ENCODE measurements at regions not wholly inside any gene's neighbourhood (a gene's known extent, or its start where the extent isn't known, plus 50 kb on each side); places are given as distances from the start of the nearest gene placed in this dataset.

GRCh38 chr18:40974448-40974847 is 980.6 kb upstream of the PIK3C3 start:
- in situ Hi-C loops (cut with HindIII; ENCODE audit: low sequenced_read_pairs) = no loop called here
- DNase-seq (ENCODE audit: low spot score) = no peak

GRCh38 chr18:40962784-40963183 is 992.2 kb upstream of the PIK3C3 start:
- DNase-seq (ENCODE audit: low spot score) = no peak
- in situ Hi-C loops (cut with HindIII; ENCODE audit: low sequenced_read_pairs) = no loop called here

GRCh38 chr18:40957533-40958070 is 997.4 kb upstream of the PIK3C3 start:
- no peak for DNase-seq (ENCODE audit: low spot score)
- in situ Hi-C loops (cut with HindIII; ENCODE audit: low sequenced_read_pairs) = no loop called here

- in situ Hi-C loops (cut with HindIII; ENCODE audit: low sequenced_read_pairs) = no loop called here
- DNase-seq (ENCODE audit: low spot score) = no peak
These were observed 998.8 kb upstream of the PIK3C3 start for GRCh38 chr18:40956213-40956612.

- DNase-seq (ENCODE audit: low spot score) = no peak
- in situ Hi-C loops (cut with HindIII; ENCODE audit: low sequenced_read_pairs) = no loop called here
These were observed 999.7 kb upstream of the PIK3C3 start for GRCh38 chr18:40955351-40955750.

GRCh38 chr18:40949114-40949950 is 1005.7 kb upstream of the PIK3C3 start:
- in situ Hi-C loops (cut with HindIII; ENCODE audit: low sequenced_read_pairs) = no loop called here
- DNase-seq (ENCODE audit: low spot score) = peak; percentile 24

- DNase-seq (ENCODE audit: low spot score) = no peak
These were observed 1010.5 kb upstream of the PIK3C3 start for GRCh38 chr18:40944576-40944975.

GRCh38 chr18:40939656-40940515 is 1015.1 kb upstream of the PIK3C3 start:
- DNase-seq (ENCODE audit: low spot score) = no peak
- in situ Hi-C loops (cut with HindIII; ENCODE audit: low sequenced_read_pairs) = no loop called here

More at GRCh38 chr18:40944576-40944975, 1010.5 kb upstream of the PIK3C3 start:
- in situ Hi-C loops (cut with HindIII; ENCODE audit: low sequenced_read_pairs) = no loop called here

GRCh38 chr18:40938615-40939014 is 1016.4 kb upstream of the PIK3C3 start:
- no peak for DNase-seq (ENCODE audit: low spot score)
- in situ Hi-C loops (cut with HindIII; ENCODE audit: low sequenced_read_pairs) = no loop called here

- in situ Hi-C loops (cut with HindIII; ENCODE audit: low sequenced_read_pairs) = no loop called here
- no peak for DNase-seq (ENCODE audit: low spot score)
These were observed 1017.6 kb upstream of the PIK3C3 start for GRCh38 chr18:40937386-40937785.

GRCh38 chr18:40935423-40935822 is 1019.6 kb upstream of the PIK3C3 start:
- in situ Hi-C loops (cut with HindIII; ENCODE audit: low sequenced_read_pairs) = no loop called here
- no peak for DNase-seq (ENCODE audit: low spot score)

GRCh38 chr18:40932862-40933261 is 1022.2 kb upstream of the PIK3C3 start:
- in situ Hi-C loops (cut with HindIII; ENCODE audit: low sequenced_read_pairs) = no loop called here
- DNase-seq (ENCODE audit: low spot score) = no peak

GRCh38 chr18:40930211-40930882 is 1024.7 kb upstream of the PIK3C3 start:
- in situ Hi-C loops (cut with HindIII; ENCODE audit: low sequenced_read_pairs) = no loop called here
- no peak for DNase-seq (ENCODE audit: low spot score)

- in situ Hi-C loops (cut with HindIII; ENCODE audit: low sequenced_read_pairs) = no loop called here
- DNase-seq (ENCODE audit: low spot score) = no peak
These were observed 1025.6 kb upstream of the PIK3C3 start for GRCh38 chr18:40929399-40929798.

GRCh38 chr18:40926679-40927078 is 1028.4 kb upstream of the PIK3C3 start:
- DNase-seq (ENCODE audit: low spot score) = peak; percentile 13
- in situ Hi-C loops (cut with HindIII; ENCODE audit: low sequenced_read_pairs) = no loop called here

GRCh38 chr18:40925071-40925541 is 1029.9 kb upstream of the PIK3C3 start:
- in situ Hi-C loops (cut with HindIII; ENCODE audit: low sequenced_read_pairs) = no loop called here
- DNase-seq (ENCODE audit: low spot score) = no peak

- in situ Hi-C loops (cut with HindIII; ENCODE audit: low sequenced_read_pairs) = no loop called here
- no peak for DNase-seq (ENCODE audit: low spot score)
These were observed 1033.0 kb upstream of the PIK3C3 start for GRCh38 chr18:40921845-40922629.

- DNase-seq (ENCODE audit: low spot score) = no peak
- in situ Hi-C loops (cut with HindIII; ENCODE audit: low sequenced_read_pairs) = no loop called here
These were observed 1038.0 kb upstream of the PIK3C3 start for GRCh38 chr18:40917056-40917455.

GRCh38 chr18:40915724-40916123 is 1039.3 kb upstream of the PIK3C3 start:
- in situ Hi-C loops (cut with HindIII; ENCODE audit: low sequenced_read_pairs) = no loop called here

More at GRCh38 chr18:40915724-40916123, 1039.3 kb upstream of the PIK3C3 start:
- DNase-seq (ENCODE audit: low spot score) = no peak

Data from G401 (cell line).